ENCODE measurements at regions not wholly inside any gene's neighbourhood (a gene's known extent, or its start where the extent isn't known, plus 50 kb on each side); places are given as distances from the start of the nearest gene placed in this dataset.

- Histone ChIP-seq H3K4me1 (ENCODE audit: control insufficient read depth in 4 of 4, insufficient read depth in 4 of 4, low read length in 3 of 4) (no peaks in the 10 kb centered on the region), H3K27me3 (ENCODE audit: control insufficient read depth in 4 of 4, insufficient read depth in 4 of 4, low read length in 3 of 4) (no peaks in the 10 kb centered on the region), H3K36me3 (ENCODE audit: control insufficient read depth in 4 of 4, insufficient read depth in 3 of 4, low read depth in 1 of 4, low read length in 3 of 4) (no peaks in the 10 kb centered on the region), H3K27ac (ENCODE audit: low read depth in 1 of 2, low read length in 2 of 2) (no peak overlapping the region), H3K9ac (ENCODE audit: low read depth in 1 of 2, low read length in 2 of 2) (no peak overlapping the region), H3K9me3 (ENCODE audit: control insufficient read depth in 4 of 4, low read length in 3 of 4) (no peaks in the 10 kb centered on the region), H3K4me3 (ENCODE audit: low read depth in 1 of 3, low read length in 3 of 3) (no peak overlapping the region)
- WGBS, result 95% methylated on average over 13 of the region's 13 CpGs
- TF ChIP-seq JUND (IDR thresholded peaks at IDR 0.05) (no peak), NR2F2 (IDR thresholded peaks at IDR 0.05) (no peak), GABPA (IDR thresholded peaks at IDR 0.05 in 1 of 2, conservative IDR thresholded peaks at IDR 0.05 in 1 of 2) (no peak), FOXA2 (IDR thresholded peaks at IDR 0.05) (no peak), CTCF (IDR thresholded peaks at IDR 0.05; ENCODE audit: low read depth, low read length, missing input control) (no peak), YY1 (IDR thresholded peaks at IDR 0.05) (no peak), HNF4A (conservative IDR thresholded peaks at IDR 0.05) (no peak), HNF4G (IDR thresholded peaks at IDR 0.05) (no peak), TAF1 (conservative IDR thresholded peaks at IDR 0.05) (no peak), ZBTB33 (IDR thresholded peaks at IDR 0.05) (no peak), RAD21 (IDR thresholded peaks at IDR 0.05) (no peak), ATF3 (IDR thresholded peaks at IDR 0.05) (no peak), RXRA (IDR thresholded peaks at IDR 0.05) (no peak), FOXA1 (IDR thresholded peaks at IDR 0.05) (no peak), EGR1 (IDR thresholded peaks at IDR 0.05; ENCODE audit: low read depth in 2 of 2) (no peak), SP1 (IDR thresholded peaks at IDR 0.05) (no peak), MAX (IDR thresholded peaks at IDR 0.05) (no peak)
- TF ChIP-seq, protein P1, sequence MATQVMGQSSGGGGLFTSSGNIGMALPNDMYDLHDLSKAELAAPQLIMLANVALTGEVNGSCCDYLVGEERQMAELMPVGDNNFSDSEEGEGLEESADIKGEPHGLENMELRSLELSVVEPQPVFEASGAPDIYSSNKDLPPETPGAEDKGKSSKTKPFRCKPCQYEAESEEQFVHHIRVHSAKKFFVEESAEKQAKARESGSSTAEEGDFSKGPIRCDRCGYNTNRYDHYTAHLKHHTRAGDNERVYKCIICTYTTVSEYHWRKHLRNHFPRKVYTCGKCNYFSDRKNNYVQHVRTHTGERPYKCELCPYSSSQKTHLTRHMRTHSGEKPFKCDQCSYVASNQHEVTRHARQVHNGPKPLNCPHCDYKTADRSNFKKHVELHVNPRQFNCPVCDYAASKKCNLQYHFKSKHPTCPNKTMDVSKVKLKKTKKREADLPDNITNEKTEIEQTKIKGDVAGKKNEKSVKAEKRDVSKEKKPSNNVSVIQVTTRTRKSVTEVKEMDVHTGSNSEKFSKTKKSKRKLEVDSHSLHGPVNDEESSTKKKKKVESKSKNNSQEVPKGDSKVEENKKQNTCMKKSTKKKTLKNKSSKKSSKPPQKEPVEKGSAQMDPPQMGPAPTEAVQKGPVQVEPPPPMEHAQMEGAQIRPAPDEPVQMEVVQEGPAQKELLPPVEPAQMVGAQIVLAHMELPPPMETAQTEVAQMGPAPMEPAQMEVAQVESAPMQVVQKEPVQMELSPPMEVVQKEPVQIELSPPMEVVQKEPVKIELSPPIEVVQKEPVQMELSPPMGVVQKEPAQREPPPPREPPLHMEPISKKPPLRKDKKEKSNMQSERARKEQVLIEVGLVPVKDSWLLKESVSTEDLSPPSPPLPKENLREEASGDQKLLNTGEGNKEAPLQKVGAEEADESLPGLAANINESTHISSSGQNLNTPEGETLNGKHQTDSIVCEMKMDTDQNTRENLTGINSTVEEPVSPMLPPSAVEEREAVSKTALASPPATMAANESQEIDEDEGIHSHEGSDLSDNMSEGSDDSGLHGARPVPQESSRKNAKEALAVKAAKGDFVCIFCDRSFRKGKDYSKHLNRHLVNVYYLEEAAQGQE (IDR thresholded peaks at IDR 0.05), result no peak
- no peak for DNase-seq (ENCODE audit: low spot score)
These were observed 196.7 kb downstream of the CTTN start for GRCh38 chr11:70595016-70595415.

Measured in liver (tissue), 8 donors.